Muscle layer of duodenum (tissue), 2 donors: ENCODE measurements at regions not wholly inside any gene's neighbourhood (a gene's known extent, or its start where the extent isn't known, plus 50 kb on each side); places are given as distances from the start of the nearest gene placed in this dataset.

Experiments
- H3K27ac ChIP-seq: one replicate; pipeline ENCODE4 v1.7.0; 2013; ENCODE audit warnings: mild to moderate bottlenecking, low read length
- H3K27me3 ChIP-seq: one replicate; pipeline ENCODE4 v1.7.0; 2013; ENCODE audit warnings: low read depth, mild to moderate bottlenecking, control low read depth, low read length
- H3K36me3 ChIP-seq, 2 donors: one replicate each; pipeline ENCODE4 v1.7.0; 2013; ENCODE audit warnings: low read length in 2 of 2, control low read depth in 1 of 2, mild to moderate bottlenecking in 1 of 2; ENCODE audit not compliant: insufficient read depth in 2 of 2, control insufficient read depth in 1 of 2
- H3K4me1 ChIP-seq, 2 donors: one replicate each; pipeline ENCODE4 v1.7.0; 2013; ENCODE audit warnings: low read length in 2 of 2, mild to moderate bottlenecking in 2 of 2, control low read depth in 1 of 2, moderate library complexity in 1 of 2; ENCODE audit not compliant: insufficient read depth in 2 of 2, control insufficient read depth in 1 of 2
- H3K4me3 ChIP-seq, 2 donors: one replicate each; pipeline ENCODE4 v1.7.0; 2013; ENCODE audit warnings: low read length in 2 of 2, low read depth in 1 of 2, mild to moderate bottlenecking in 1 of 2
- H3K9me3 ChIP-seq, 2 donors: one replicate each; pipeline ENCODE4 v1.7.0; 2013; ENCODE audit warnings: low read length in 2 of 2, control low read depth in 1 of 2, mild to moderate bottlenecking in 1 of 2; ENCODE audit not compliant: control insufficient read depth in 1 of 2
- donor health status: healthy.

DNA sequence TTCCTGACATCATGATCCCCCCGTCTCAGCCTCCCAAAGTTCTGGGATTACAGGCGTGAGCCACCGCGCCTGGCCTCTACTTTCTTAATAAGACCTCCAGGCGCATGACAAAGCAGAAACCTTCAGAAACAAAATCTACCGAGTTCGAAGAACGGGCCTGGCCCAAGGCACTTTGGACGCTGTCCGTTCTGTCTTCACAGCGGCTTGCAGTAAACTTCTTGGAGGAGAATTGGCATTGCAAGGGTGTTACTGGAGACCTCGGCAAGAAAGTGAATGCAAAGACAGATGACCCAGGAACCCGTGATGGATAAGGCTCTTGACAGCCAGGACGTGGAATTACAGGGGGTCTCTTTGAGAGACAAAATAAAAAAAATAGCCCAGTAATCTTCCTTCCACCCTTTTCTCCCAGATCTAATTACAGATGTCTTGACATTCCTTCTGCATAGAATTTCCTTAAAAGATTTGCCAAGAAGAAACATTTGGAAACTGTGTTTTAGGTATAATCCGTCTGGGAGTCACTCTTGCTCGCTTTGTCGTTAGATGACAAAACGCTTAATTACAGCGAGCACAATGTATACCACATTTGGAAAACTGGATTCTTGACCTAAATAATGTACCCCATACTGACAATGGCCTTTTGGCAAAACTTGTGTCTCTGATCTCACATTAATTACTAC is 83.2 kb upstream of the TBX3 start:
- Histone ChIP-seq H3K4me1 (peaks cover 0 to 9% of the 10 kb centered on the region in 2 donors), H3K4me3 (no peak overlapping the region), H3K36me3 (no peaks in the 10 kb centered on the region), H3K27ac (no peak overlapping the region), H3K9me3 (no peaks in the 10 kb centered on the region), H3K27me3 (no peaks in the 10 kb centered on the region)

DNA sequence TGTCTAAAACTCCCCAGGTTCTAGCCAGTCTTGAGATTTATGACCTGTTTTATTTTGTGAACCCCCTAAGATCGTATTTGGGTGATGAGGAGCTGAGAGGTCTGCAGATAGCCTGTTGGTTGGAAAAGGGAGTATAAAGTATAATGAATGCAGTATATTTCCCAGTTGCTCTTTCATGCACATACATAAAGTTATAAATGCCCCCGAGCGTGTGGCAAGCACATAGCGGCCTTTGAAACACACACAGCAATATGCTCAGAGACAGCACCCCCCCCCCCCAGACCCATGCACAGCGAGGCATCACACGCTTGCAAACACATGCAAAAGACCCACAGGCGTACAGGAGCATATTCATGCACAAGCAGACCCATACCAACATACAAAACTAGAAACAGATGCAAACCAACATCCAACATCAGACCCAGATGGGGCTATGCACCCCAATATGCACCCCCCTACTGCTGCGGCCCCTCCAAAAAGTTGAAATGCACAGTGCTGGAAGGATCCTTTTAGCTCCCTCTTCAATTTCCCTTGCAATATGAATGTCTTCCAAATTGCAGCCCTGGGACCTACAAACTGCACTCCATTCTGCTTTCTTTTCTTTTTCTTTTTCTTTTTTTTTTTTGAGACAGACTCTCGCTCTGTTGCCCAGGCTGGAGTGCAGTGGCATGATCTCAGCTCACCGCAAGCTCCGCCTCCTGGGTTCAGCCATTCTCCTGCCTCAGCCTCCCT is 82.2 kb upstream of the TBX3 start:
- H3K27me3 ChIP-seq = no peaks in the 10 kb centered on the region
- H3K36me3 ChIP-seq = no peaks in the 10 kb centered on the region
- no peak overlapping the region for H3K27ac ChIP-seq
- H3K9me3 ChIP-seq = no peaks in the 10 kb centered on the region
- H3K4me3 ChIP-seq = no peak overlapping the region
- peaks cover 0 to 9% of the 10 kb centered on the region in 2 donors for H3K4me1 ChIP-seq

DNA sequence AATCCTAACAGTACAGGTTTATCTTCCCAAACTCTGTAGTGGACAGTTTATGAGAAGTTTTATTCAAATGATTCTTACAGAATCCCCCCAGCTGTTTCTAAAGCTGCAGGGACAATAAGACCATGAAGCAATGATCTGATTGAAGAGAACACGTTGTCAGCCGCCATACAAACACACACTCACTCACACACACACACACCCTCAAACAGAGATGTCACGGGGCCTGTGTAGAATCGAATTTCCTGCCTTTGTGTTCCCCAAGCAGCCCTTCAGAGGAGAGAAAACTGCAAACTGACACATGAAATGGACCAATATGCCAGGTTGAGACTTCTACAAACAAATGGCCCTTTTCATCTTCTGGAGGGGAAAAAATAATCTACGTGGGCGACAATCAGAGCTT is 80.5 kb upstream of the TBX3 start:
- Histone ChIP-seq H3K27me3 (no peaks in the 10 kb centered on the region), H3K4me1 (peaks cover 0 to 9% of the 10 kb centered on the region in 2 donors), H3K4me3 (no peak overlapping the region), H3K36me3 (no peaks in the 10 kb centered on the region), H3K9me3 (no peaks in the 10 kb centered on the region), H3K27ac (no peak overlapping the region)

DNA sequence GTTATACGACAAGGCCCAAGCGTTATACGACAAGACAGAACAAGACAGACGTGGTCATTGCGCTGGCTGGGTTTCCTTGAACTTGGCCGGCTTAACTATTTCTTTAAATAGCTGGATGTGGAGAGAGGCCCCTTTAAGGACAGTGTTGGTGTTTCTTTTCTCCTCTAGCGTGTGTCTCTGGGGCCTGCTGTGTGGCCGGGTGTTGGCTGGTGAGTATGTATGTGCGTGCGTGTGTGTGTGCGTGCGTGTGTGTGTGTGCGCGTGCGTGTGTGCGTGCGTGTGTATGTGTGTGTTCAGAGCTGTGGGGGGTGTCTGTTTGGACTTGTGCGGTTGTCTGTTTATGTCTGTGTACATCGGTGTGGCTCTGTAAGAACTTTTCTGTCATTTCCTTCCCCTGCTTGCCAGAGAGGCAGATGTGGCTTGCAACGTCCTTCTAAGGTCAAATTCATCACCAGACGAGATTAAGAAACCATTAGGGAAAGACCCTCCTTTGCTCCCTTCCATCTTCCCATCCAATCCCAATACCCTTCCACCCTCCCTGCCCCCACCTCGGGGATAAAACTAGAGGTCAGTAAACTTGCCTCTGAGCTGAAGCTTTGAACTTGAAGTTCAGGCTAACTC is 78.6 kb upstream of the TBX3 start:
- Histone ChIP-seq H3K9me3 (no peaks in the 10 kb centered on the region), H3K4me3 (no peak overlapping the region), H3K27me3 (no peaks in the 10 kb centered on the region), H3K4me1 (peaks cover 0 to 9% of the 10 kb centered on the region in 2 donors), H3K36me3 (no peaks in the 10 kb centered on the region), H3K27ac (no peak overlapping the region)

DNA sequence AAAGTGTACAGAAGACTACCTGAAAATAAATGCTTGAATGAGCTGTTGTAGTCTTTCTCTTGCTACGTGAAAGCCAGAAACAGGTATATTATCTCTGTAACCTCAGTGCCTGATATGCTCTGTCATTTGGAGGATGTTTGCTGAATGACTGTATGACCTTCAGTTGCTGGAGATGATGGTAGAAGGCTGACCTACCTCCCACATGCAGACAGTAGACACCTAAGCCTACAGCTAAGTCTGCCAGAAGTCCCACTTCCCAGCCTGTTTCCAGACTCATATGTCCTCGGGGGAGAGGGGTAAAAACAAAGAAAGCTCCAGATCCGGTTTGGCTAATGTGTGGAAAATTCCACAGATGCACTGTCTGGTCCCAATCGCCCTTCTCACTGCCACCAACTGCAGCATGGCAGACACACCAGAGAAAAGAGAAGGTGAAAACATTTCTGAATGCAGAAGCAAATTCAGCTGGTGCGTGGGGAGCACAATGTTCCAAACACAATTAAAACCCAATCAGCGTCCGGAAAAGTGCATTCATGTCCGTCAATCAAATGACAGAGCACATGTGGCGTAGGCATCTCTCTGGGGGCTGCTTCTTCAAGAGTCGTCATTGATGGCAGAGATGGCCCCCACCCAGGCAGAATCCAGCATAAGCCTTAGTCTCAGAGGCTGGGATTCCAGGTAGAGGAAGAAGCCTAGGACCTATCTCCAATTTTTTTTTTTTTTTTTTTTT is 76.3 kb upstream of the TBX3 start:
- no peak overlapping the region for H3K4me3 ChIP-seq
- peaks cover 0 to 9% of the 10 kb centered on the region in 2 donors for H3K4me1 ChIP-seq
- H3K27me3 ChIP-seq = no peaks in the 10 kb centered on the region
- no peaks in the 10 kb centered on the region for H3K9me3 ChIP-seq
- H3K36me3 ChIP-seq = no peaks in the 10 kb centered on the region
- H3K27ac ChIP-seq = no peak overlapping the region

DNA sequence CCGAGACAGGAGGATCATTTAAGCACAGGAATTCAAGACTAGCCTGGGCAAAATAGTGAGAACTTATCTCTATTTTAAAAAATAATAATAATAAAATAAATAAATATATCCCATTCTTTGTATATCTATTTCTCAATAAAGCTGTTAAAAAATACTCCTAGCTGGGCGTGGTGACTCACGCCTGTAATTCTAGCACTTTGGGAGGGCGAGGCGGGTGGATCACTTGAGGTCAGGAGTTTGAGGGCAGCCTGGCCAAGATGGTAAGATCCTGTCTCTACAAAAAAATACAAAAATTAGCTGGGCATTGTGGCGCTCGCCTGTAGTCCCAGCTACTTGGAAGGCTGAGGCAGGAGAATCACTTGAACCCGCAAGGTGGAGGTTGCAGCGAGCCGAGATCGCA is 75.7 kb upstream of the TBX3 start:
- Histone ChIP-seq H3K4me1 (peaks cover 0 to 9% of the 10 kb centered on the region in 2 donors), H3K9me3 (no peaks in the 10 kb centered on the region), H3K27me3 (no peaks in the 10 kb centered on the region), H3K27ac (no peak overlapping the region), H3K36me3 (no peaks in the 10 kb centered on the region), H3K4me3 (no peak overlapping the region)

DNA sequence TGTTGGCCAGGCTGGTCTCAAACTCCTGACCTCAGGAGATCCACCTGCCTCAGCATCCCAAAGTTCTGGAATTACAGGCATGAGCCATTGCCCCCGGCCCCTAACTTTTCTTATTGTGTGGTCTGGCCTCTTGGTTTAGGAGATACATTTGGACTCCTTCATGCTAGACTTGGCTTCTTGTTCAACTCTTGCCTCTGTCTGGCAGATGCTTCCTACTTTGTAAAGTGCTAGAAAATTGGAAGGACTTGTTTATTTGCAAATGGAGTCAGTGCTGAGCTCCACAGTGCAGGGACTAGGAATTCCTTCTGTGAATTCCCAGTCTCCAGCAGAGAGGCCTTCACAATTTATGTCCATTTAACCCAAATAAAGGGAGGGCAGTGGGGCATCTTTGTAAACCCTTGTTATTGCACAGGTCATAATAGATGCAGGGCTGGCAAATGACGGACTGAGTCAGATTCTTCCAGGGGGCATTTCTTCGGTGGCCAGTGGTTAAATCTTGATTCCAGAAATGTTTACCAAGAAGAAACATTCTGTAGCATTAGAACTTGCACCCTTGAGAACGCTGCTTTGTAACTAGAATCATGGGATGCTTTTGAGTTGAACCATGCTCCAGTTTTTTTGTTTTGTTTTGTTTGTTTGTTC is 73.8 kb upstream of the TBX3 start:
- H3K27ac ChIP-seq = no peak overlapping the region

DNA sequence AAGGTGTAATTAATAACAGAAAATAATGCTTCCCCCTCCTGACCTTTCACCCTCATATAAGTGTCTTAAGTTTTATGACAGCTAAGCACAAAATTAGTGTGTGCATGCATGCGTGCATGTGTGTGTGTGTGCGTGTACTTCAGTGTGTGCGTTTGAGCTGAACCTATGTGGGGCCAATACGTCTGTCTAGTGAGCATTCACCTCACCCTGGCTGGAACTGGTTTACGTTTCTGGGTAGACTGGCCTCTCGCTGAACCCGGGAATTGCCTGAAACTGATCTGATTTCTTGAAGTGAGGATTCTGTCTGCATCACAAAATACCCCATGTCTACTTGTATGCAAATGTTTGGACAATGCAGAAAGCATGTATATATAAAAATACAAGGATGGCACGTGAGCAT is 68.2 kb upstream of the TBX3 start:
- Histone ChIP-seq H3K4me3 (no peak overlapping the region), H3K36me3 (no peaks in the 10 kb centered on the region), H3K27me3 (no peaks in the 10 kb centered on the region), H3K4me1 (peaks cover 0 to 8% of the 10 kb centered on the region in 2 donors), H3K27ac (no peak overlapping the region), H3K9me3 (no peaks in the 10 kb centered on the region)

More for the DNA sequence above, 73.8 kb upstream of the TBX3 start:
- Histone ChIP-seq H3K9me3 (no peaks in the 10 kb centered on the region), H3K36me3 (no peaks in the 10 kb centered on the region), H3K4me1 (peaks cover 0 to 6% of the 10 kb centered on the region in 2 donors), H3K27me3 (no peaks in the 10 kb centered on the region), H3K4me3 (no peak overlapping the region)

DNA sequence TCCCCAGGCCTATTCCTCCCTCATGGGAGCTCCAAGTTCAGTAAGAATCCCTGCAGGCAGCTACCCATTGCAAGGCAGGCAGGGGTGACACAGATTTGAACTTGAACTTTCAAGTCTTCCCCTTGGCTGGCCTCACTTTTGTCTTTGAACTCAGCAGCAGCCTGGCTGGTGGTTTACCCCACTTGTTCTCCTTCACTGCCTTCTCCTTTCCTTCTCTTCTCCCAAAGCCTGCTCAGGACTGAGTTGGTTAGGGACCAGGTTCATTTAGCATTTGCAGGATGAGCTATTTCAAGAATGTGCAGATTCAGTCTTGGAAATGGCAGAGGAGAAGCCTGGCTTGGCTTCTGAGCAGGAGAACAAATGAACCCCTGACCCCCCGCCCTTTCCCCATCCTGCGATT is 67.7 kb upstream of the TBX3 start:
- Histone ChIP-seq H3K27me3 (no peaks in the 10 kb centered on the region), H3K27ac (no peak overlapping the region), H3K36me3 (no peaks in the 10 kb centered on the region), H3K9me3 (no peaks in the 10 kb centered on the region), H3K4me1 (peaks cover 0 to 8% of the 10 kb centered on the region in 2 donors), H3K4me3 (no peak overlapping the region)

DNA sequence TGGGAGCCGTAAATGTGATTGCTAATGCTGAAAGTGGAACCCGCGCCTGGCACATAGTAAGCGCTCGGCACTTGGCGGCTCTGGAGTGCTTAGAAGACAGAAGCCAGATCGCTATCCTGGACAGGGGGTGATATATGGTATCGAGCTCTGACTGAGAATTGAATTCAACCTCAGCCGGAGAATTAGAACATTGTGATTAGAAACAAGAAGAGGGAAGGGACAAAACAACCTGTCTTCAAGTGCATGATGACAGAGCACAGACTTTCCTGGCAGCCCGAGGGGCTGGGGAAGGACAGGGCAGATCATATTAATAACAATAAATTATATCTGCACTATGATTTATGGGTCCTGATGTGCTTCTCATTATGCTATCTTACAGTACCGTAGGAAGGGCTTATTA is 66.9 kb upstream of the TBX3 start:
- peaks cover 0 to 8% of the 10 kb centered on the region in 2 donors for H3K4me1 ChIP-seq
- H3K27ac ChIP-seq = no peak overlapping the region
- no peak overlapping the region for H3K4me3 ChIP-seq
- H3K9me3 ChIP-seq = no peaks in the 10 kb centered on the region
- H3K27me3 ChIP-seq = no peaks in the 10 kb centered on the region
- H3K36me3 ChIP-seq = no peaks in the 10 kb centered on the region

DNA sequence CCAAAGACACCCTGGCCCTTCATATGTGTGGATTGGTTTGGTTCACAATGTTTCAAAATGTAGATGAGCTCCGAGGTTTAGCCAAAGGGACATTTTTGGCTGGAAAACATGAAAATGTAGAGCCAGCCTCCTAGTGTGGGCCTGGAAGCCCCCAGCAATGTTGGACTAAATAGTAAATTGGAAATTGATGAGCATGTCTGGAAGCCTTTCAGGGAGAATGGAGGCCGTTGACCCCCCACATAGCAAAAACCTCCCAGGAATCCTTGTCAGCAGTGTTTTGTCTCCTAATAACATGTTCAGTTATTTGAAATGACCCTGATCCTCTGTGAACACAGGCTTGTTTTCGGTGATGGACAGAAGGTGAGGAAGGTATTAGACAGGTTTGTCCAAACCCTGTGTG is 65.1 kb upstream of the TBX3 start:
- Histone ChIP-seq H3K4me1 (peaks cover 0 to 22% of the 10 kb centered on the region in 2 donors), H3K27me3 (no peaks in the 10 kb centered on the region), H3K27ac (no peak overlapping the region)

More for the DNA sequence above, 65.1 kb upstream of the TBX3 start:
- Histone ChIP-seq H3K36me3 (no peaks in the 10 kb centered on the region), H3K4me3 (no peak overlapping the region), H3K9me3 (no peaks in the 10 kb centered on the region)
